H1 (cell line): ENCODE measurements at regions not wholly inside any gene's neighbourhood (a gene's known extent, or its start where the extent isn't known, plus 50 kb on each side); places are given as distances from the start of the nearest gene placed in this dataset.

Experiments
- CTCF ChIA-PET: fragments of 300-600 bp; sonication (Branson Sonifier 250); formaldehyde crosslinking; loops from one replicate; lab custom pipeline; 2021; ENCODE audit not compliant: partially characterized antibody; lab: Charles Lee
- POLR2A ChIA-PET: fragments of 300-600 bp; sonication (Branson Sonifier 250); formaldehyde crosslinking; loops from one replicate; lab custom pipeline; 2021; ENCODE audit warnings: inconsistent platforms; ENCODE audit not compliant: partially characterized antibody; lab: Charles Lee
- DNase-seq, 2 experiments: peaks; one replicate each; pipeline versions ENCODE4 v3.0.0 to v3.0.0-alpha.2; 2010 to 2022; ENCODE audit warnings: low spot score in 2 of 2, low read depth in 1 of 2, mixed read lengths in 1 of 2
- FAIRE-seq: peaks from 2 replicates; lab custom pipeline; 2011; peaks lifted over from hg19 to GRCh38; lab: Jason Lieb, UNC
- H2AFZ ChIP-seq: 2 replicates; pipeline ENCODE4 v1.8.1; 2012; ENCODE audit warnings: low read length, inconsistent platforms
- H2AK5ac ChIP-seq: 2 replicates; pipeline ENCODE4 v1.6.1; 2013; ENCODE audit warnings: low read depth, low read length
- H2BK120ac ChIP-seq: replicated peaks from 2 replicates; pipeline ENCODE3; 2013; ENCODE audit warnings: low read depth, low read length, inconsistent platforms
- H2BK12ac ChIP-seq: 2 replicates; pipeline ENCODE4 v1.6.1; 2013; ENCODE audit warnings: low read depth, low read length
- H2BK15ac ChIP-seq: 2 replicates; pipeline ENCODE4 v1.6.1; 2013; ENCODE audit warnings: low read length
- H2BK20ac ChIP-seq: 2 replicates; pipeline ENCODE4 v1.6.1; 2013; ENCODE audit warnings: low read length
- H2BK5ac ChIP-seq: 2 replicates; pipeline ENCODE4 v1.6.1; 2013; ENCODE audit warnings: low read depth, low read length
- H3K14ac ChIP-seq: 2 replicates; pipeline ENCODE4 v1.6.1; 2013; ENCODE audit warnings: inconsistent platforms; ENCODE audit not compliant: insufficient read length
- H3K18ac ChIP-seq: 2 replicates; pipeline ENCODE4 v1.6.1; 2013; ENCODE audit warnings: low read length; ENCODE audit errors: extremely low read depth
- H3K23ac ChIP-seq: 2 replicates; pipeline ENCODE4 v1.6.1; 2013; ENCODE audit warnings: inconsistent platforms; ENCODE audit not compliant: insufficient read length
- H3K23me2 ChIP-seq: 2 replicates; pipeline ENCODE4 v1.6.1; 2013; ENCODE audit warnings: low read depth, low read length
- H3K27ac ChIP-seq: 2 replicates; pipeline ENCODE4 v1.6.1; 2011; ENCODE audit warnings: low read depth, low read length, inconsistent platforms
- H3K27me3 ChIP-seq, 4 experiments: replicated peaks in 1 of 4; 1 replicate in 1 of 4; 2 replicates in 3 of 4; pipeline versions ENCODE4 v1.6.1 to v1.8.1; 2011 to 2013; ENCODE audit warnings: low read length in 3 of 4, mild to moderate bottlenecking in 3 of 4, inconsistent platforms in 2 of 4, mixed read lengths in 2 of 4, moderate library complexity in 1 of 4; ENCODE audit not compliant: control insufficient read depth in 3 of 4, insufficient read depth in 3 of 4; ENCODE audit errors: extremely low read depth in 1 of 4
- H3K36me3 ChIP-seq, 4 experiments: 2 replicates each; pipeline versions ENCODE4 v1.6.1 to v1.8.1; 2011 to 2013; ENCODE audit warnings: mild to moderate bottlenecking in 4 of 4, low read length in 3 of 4, moderate library complexity in 2 of 4, control low read depth in 1 of 4, inconsistent platforms in 1 of 4; ENCODE audit not compliant: insufficient read depth in 4 of 4, control insufficient read depth in 2 of 4
- H3K4ac ChIP-seq: replicated peaks from 2 replicates; pipeline ENCODE3; 2013; ENCODE audit warnings: low read length, low read depth, mixed read lengths, inconsistent platforms; ENCODE audit not compliant: insufficient read length
- H3K4me1 ChIP-seq, 4 experiments: replicated peaks in 1 of 4; 1 replicate in 1 of 4; 2 replicates in 3 of 4; pipeline versions ENCODE4 v1.6.1 to v1.8.1; 2011 to 2013; ENCODE audit warnings: low read length in 3 of 4, inconsistent platforms in 2 of 4, mixed read lengths in 1 of 4; ENCODE audit not compliant: insufficient read depth in 4 of 4, control insufficient read depth in 3 of 4
- H3K4me2 ChIP-seq, 2 experiments: 2 replicates each; pipeline versions ENCODE4 v1.6.1 to v1.8.1; 2011 to 2013; ENCODE audit warnings: low read depth in 2 of 2, low read length in 2 of 2, control low read depth in 1 of 2, inconsistent platforms in 1 of 2, mild to moderate bottlenecking in 1 of 2; ENCODE audit not compliant: insufficient read depth in 1 of 2
- H3K4me3 ChIP-seq, 4 experiments: fragments of 200-600, 300-600 bp in 1 of 4; sonication (generic), shearing (Covaris generic), sonication (Bioruptor Twin) in 1 of 4; 2 replicates each; pipeline versions ENCODE4 v1.5.1 to v1.8.1; 2011 to 2016; ENCODE audit warnings: low read length in 4 of 4, low read depth in 3 of 4, control low read depth in 2 of 4, inconsistent platforms in 2 of 4, mild to moderate bottlenecking in 2 of 4, mixed read lengths in 1 of 4, moderate library complexity in 1 of 4; ENCODE audit not compliant: insufficient read depth in 2 of 4; ENCODE audit errors: extremely low read depth in 1 of 4
- H3K56ac ChIP-seq: replicated peaks from 2 replicates; pipeline ENCODE3; 2013; ENCODE audit warnings: low read depth, mild to moderate bottlenecking, mixed read lengths, low read length, inconsistent platforms; ENCODE audit not compliant: insufficient read length
- H3K79me1 ChIP-seq: 2 replicates; pipeline ENCODE4 v1.6.1; 2013; ENCODE audit warnings: low read depth, low read length, control low read depth
- H3K79me2 ChIP-seq, 2 experiments: 2 replicates each; pipeline versions ENCODE4 v1.6.1 to v1.8.1; 2012 to 2013; ENCODE audit warnings: low read length in 2 of 2, mild to moderate bottlenecking in 2 of 2, inconsistent platforms in 1 of 2; ENCODE audit not compliant: insufficient read depth in 2 of 2, control insufficient read depth in 1 of 2
- H3K9ac ChIP-seq, 4 experiments: replicated peaks in 1 of 4; 1 replicate in 1 of 4; 2 replicates in 3 of 4; pipeline versions ENCODE4 v1.6.1 to v1.8.1; 2011 to 2013; ENCODE audit warnings: low read depth in 3 of 4, low read length in 3 of 4, control low read depth in 2 of 4, mild to moderate bottlenecking in 2 of 4, moderate library complexity in 2 of 4, inconsistent platforms in 1 of 4; ENCODE audit errors: extremely low read depth in 1 of 4
- H3K9me3 ChIP-seq, 2 experiments: 2 replicates each; pipeline versions ENCODE4 v1.6.1 to v1.8.1; 2012 to 2013; ENCODE audit warnings: mild to moderate bottlenecking in 2 of 2, moderate library complexity in 2 of 2, control low read depth in 1 of 2, inconsistent platforms in 1 of 2, low read depth in 1 of 2, low read length in 1 of 2, mixed read lengths in 1 of 2; ENCODE audit not compliant: insufficient read depth in 2 of 2
- H4K20me1 ChIP-seq, 2 experiments: replicated peaks in 1 of 2; 2 replicates each; pipeline versions ENCODE3 to v1.8.1; 2011 to 2013; ENCODE audit warnings: inconsistent platforms in 2 of 2, low read length in 2 of 2, mild to moderate bottlenecking in 1 of 2; ENCODE audit not compliant: insufficient read depth in 2 of 2, control insufficient read depth in 1 of 2
- H4K5ac ChIP-seq: 2 replicates; pipeline ENCODE4 v1.6.1; 2013; ENCODE audit warnings: low read length, low read depth, mixed read lengths, inconsistent platforms; ENCODE audit not compliant: insufficient read length
- H4K8ac ChIP-seq: 2 replicates; pipeline ENCODE4 v1.8.0; 2013; ENCODE audit warnings: mild to moderate bottlenecking, moderate library complexity, low read length, inconsistent platforms; ENCODE audit not compliant: insufficient read depth; ENCODE audit errors: extremely low read depth
- H4K91ac ChIP-seq: replicated peaks from 2 replicates; pipeline ENCODE3; 2013; ENCODE audit warnings: low read length, mixed read lengths, inconsistent platforms; ENCODE audit not compliant: insufficient read length
- BACH1 ChIP-seq: IDR thresholded peaks from 2 replicates; pipeline ENCODE4 v1.6.1; 2012; ENCODE audit warnings: low read length, improper control_type of control experiment
- CBX8 ChIP-seq: fragments of 300-800, 300-1000 bp; sonication (generic); IDR thresholded peaks from 2 replicates; pipeline ENCODE4 v1.7.1; 2016; ENCODE audit warnings: low read depth, low read length, borderline replicate concordance
- CEBPB ChIP-seq: IDR thresholded peaks from 2 replicates; pipeline ENCODE4 v1.6.1; 2012; ENCODE audit warnings: low read depth, low read length
- EP300 ChIP-seq, 2 experiments: IDR thresholded peaks; 1 replicate in 1 of 2; 2 replicates in 1 of 2; pipeline ENCODE4 v1.6.1; 2011 to 2012; ENCODE audit warnings: low read depth in 2 of 2, low read length in 2 of 2, mild to moderate bottlenecking in 2 of 2, borderline replicate concordance in 1 of 2, inconsistent platforms in 1 of 2, moderate library complexity in 1 of 2
- KDM1A ChIP-seq: fragments of 200-600, 300-600 bp; sonication (generic); IDR thresholded peaks from 2 replicates; pipeline ENCODE4 v1.7.1; 2016; ENCODE audit warnings: mild to moderate bottlenecking, low read length, borderline replicate concordance
- NANOG ChIP-seq: IDR thresholded peaks from 2 replicates; pipeline ENCODE4 v1.6.1; 2011; ENCODE audit warnings: low read length, low read depth, mild to moderate bottlenecking, inconsistent platforms; ENCODE audit not compliant: insufficient read depth, poor library complexity, severe bottlenecking
- POU5F1 ChIP-seq: IDR thresholded peaks from 2 replicates; pipeline ENCODE4 v1.6.1; 2011; ENCODE audit warnings: low read depth, mild to moderate bottlenecking, low read length, moderate library complexity
- SAP30 ChIP-seq: fragments of 300-600 bp; sonication (generic); IDR thresholded peaks from 2 replicates; pipeline ENCODE4 v1.7.1; 2012; ENCODE audit warnings: low read length, moderate library complexity, mild to moderate bottlenecking, inconsistent platforms; ENCODE audit not compliant: insufficient read depth, insufficient replicate concordance
- SP2 ChIP-seq: IDR thresholded peaks from 2 replicates; pipeline ENCODE4 v1.6.1; 2012; ENCODE audit warnings: mild to moderate bottlenecking, low read length, inconsistent platforms
- SP4 ChIP-seq: IDR thresholded peaks from 2 replicates; pipeline ENCODE4 v1.6.1; 2012; ENCODE audit warnings: low read length, inconsistent platforms
- TAF1 ChIP-seq: IDR thresholded peaks from 2 replicates; pipeline ENCODE4 v1.6.1; 2011; ENCODE audit warnings: mild to moderate bottlenecking, low read depth, low read length
- WGBS, 2 experiments: shearing (Covaris generic) in 1 of 2; methylation state at CpG; one replicate each; pipeline versions ENCODE4 v1.1.6 to v1.1.7; 2013 to 2015; ENCODE audit warnings: low lambda C conversion rate in 2 of 2, mixed read lengths in 2 of 2, inconsistent platforms in 1 of 2, low coverage in 1 of 2, missing lambda C conversion rate in 1 of 2; ENCODE audit not compliant: insufficient replicate concordance in 2 of 2, insufficient coverage in 1 of 2, insufficient read length in 1 of 2; ENCODE audit errors: extremely low coverage in 1 of 2, missing lambda C conversion rate in 1 of 2; 5-methylcytosine and 5-hydroxymethylcytosine counted together

DNA sequence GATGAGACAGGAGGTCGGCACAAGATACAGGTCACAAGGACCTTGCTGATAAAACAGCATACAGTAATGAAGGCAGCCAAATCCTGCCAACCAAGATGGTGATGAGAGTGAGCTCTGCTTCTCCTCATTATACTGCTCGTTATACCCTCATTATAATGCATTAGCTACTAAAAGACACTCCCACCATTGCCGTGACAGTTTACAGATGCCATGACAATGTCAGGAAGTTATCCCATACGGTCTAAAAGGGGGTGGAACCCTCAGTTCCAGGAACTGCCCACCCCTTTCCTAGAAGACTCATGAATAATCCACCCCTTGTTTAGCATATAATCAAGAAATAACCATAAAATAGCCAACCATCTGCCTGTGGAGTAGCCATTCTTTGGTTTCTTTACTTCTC is 224.2 kb downstream of the RBM43 start:
- H2BK12ac ChIP-seq, result no peak overlapping the region
- H3K23me2 ChIP-seq, result no peaks in the 10 kb centered on the region
- H3K23ac ChIP-seq, result no peak overlapping the region
- H3K4ac ChIP-seq, result no peak overlapping the region
- no peak overlapping the region for H2BK20ac ChIP-seq
- H2BK15ac ChIP-seq, result no peak overlapping the region
- H3K4me2 ChIP-seq, result no peak overlapping the region
- ChIA-PET CTCF (no interaction called here), POLR2A (no interaction called here)
- H2AK5ac ChIP-seq, result no peak overlapping the region; the same call in 1 of the 2 replicates
- no peak overlapping the region for H3K14ac ChIP-seq
- no peak for DNase-seq
- FAIRE-seq, result no peak
- H3K27ac ChIP-seq, result no peak overlapping the region
- no peaks in the 10 kb centered on the region for H3K9me3 ChIP-seq
- H3K79me1 ChIP-seq, result no peaks in the 10 kb centered on the region
- H4K91ac ChIP-seq, result no peak overlapping the region
- no peak overlapping the region for H2BK120ac ChIP-seq
- TF ChIP-seq SP2 (no peak), SP4 (no peak), POU5F1 (no peak), KDM1A (no peak), CBX8 (no peak), BACH1 (no peak), SAP30 (no peak), NANOG (no peak), CEBPB (no peak), EP300 (IDR thresholded peaks at IDR 0.05; ENCODE audit: borderline replicate concordance in 1 of 2, low read depth in 2 of 2, low read length in 2 of 2) (no peak), TAF1 (no peak)
- no peaks in the 10 kb centered on the region for H3K79me2 ChIP-seq
- no peak overlapping the region for H2AFZ ChIP-seq
- H3K4me1 ChIP-seq, result no peaks in the 10 kb centered on the region
- H3K56ac ChIP-seq, result no peak overlapping the region
- no peak overlapping the region for H3K9ac ChIP-seq
- no peak overlapping the region for H2BK5ac ChIP-seq
- no peaks in the 10 kb centered on the region for H4K20me1 ChIP-seq
- no peaks in the 10 kb centered on the region for H3K27me3 ChIP-seq
- H4K5ac ChIP-seq, result no peak overlapping the region
- no peak overlapping the region for H3K18ac ChIP-seq
- WGBS, 2 experiments, result 81% methylated on average over 4 of the region's 4 CpGs; no CpG with 5 or more reads in 1 of the 2 experiments
- no peak overlapping the region for H3K4me3 ChIP-seq
- H4K8ac ChIP-seq, result no peak overlapping the region
- H3K36me3 ChIP-seq, result no peaks in the 10 kb centered on the region
